ENCODE measurements at regions not wholly inside any gene's neighbourhood (a gene's known extent, or its start where the extent isn't known, plus 50 kb on each side); places are given as distances from the start of the nearest gene placed in this dataset.

DNA sequence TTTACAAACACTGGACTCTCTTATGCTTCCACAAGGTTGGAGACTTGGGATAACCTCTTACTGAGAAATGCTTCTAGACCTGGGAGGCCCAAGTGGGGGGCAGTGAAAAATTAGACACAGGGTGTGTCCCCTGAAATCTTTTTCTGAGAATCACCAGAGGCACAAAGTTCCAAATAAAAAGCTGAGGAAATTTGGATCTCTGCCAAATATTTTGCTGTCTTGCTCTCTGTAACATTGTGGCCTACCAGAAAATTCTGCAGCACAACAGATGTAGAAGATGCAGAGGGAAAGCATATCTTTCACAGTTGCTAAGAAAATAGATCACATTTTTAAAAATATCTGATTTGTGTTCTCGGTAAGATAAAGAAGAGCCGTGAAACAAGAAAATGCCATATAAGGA is 849.4 kb downstream of the CCSER2 start:
- no peak overlapping the region for H3K4me3 ChIP-seq (replicated peaks; ENCODE audit: low read depth, low read length)
- no peak for TF ChIP-seq CTCF (IDR thresholded peaks at IDR 0.05; ENCODE audit: low read depth, low read length, missing control alignments)
- DNase-seq (ENCODE audit: extremely low read depth, low read depth) = no peak

GRCh38 chr10:85187047-85187446 is 858.7 kb downstream of the CCSER2 start:
- no peak for TF ChIP-seq CTCF (IDR thresholded peaks at IDR 0.05; ENCODE audit: low read depth, low read length, missing control alignments)
- no peak overlapping the region for H3K4me3 ChIP-seq (replicated peaks; ENCODE audit: low read depth, low read length)
- DNase-seq (ENCODE audit: extremely low read depth, low read depth) = no peak

DNA sequence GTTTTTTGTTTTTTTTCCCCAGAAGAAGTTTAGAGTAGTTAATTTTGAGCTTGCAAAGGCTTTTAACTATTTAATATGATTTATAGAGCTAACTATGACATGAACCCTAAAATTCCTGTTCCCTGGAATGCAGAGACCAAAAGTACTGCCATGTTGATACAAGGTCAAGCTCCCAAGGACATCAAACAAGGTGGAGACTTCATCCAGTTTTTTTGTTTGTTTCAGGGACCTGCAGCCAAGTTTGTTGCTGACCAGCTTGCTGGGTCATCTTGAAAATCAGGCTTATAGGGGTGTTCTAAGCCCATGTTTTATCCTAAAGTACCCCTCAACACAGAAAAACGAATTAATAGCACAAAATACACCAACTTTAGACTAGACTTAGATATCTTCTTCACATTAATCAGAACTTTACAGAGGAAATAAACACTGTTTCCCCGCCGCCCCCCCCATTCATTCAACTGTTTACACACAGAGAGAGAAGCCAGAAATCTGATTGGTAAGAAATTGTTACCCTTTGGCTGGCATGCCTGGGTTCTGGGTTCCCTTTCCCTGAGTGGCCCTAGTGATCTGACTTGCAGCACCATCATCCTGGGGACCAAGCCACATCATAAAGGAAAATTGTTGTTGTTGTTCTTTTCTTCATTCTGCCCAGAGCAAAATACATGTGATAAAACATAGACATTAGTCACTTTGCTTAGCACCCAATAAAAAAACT is 860.5 kb downstream of the CCSER2 start:
- no peak overlapping the region for H3K4me3 ChIP-seq (replicated peaks; ENCODE audit: low read depth, low read length)
- TF ChIP-seq CTCF (IDR thresholded peaks at IDR 0.05; ENCODE audit: low read depth, low read length, missing control alignments) = no peak
- no peak for DNase-seq (ENCODE audit: extremely low read depth, low read depth)

GRCh38 chr10:85193796-85194195 is 865.4 kb downstream of the CCSER2 start:
- no peak for DNase-seq (ENCODE audit: extremely low read depth, low read depth)
- H3K4me3 ChIP-seq (replicated peaks; ENCODE audit: low read depth, low read length) = no peak overlapping the region
- TF ChIP-seq CTCF (IDR thresholded peaks at IDR 0.05; ENCODE audit: low read depth, low read length, missing control alignments) = no peak

DNA sequence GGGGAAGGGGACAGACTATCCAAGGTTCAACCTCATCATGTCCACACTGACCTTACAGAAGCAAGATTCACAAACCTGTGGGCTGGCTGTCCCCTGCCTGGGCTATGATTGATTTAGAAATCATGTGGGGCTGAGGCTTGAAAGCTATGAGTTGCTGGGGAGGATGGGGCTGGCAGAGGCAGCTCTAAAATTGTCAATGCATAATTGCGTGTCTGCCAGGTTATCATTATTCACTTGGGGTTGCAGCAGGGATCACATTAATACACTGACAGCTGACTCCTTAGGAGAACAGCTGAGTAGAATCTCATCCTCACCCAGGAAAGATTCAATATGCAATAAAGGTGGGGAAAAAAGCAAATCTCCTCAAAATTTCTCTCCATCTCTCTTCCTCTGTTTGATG is 866.3 kb downstream of the CCSER2 start:
- no peak for TF ChIP-seq CTCF (IDR thresholded peaks at IDR 0.05; ENCODE audit: low read depth, low read length, missing control alignments)

GRCh38 chr10:85195596-85195995 is 867.2 kb downstream of the CCSER2 start:
- no peak for TF ChIP-seq CTCF (IDR thresholded peaks at IDR 0.05; ENCODE audit: low read depth, low read length, missing control alignments)
- no peak for DNase-seq (ENCODE audit: extremely low read depth, low read depth)
- H3K4me3 ChIP-seq (replicated peaks; ENCODE audit: low read depth, low read length) = no peak overlapping the region

More for the DNA sequence above, 866.3 kb downstream of the CCSER2 start:
- H3K4me3 ChIP-seq (replicated peaks; ENCODE audit: low read depth, low read length) = no peak overlapping the region
- no peak for DNase-seq (ENCODE audit: extremely low read depth, low read depth)

DNA sequence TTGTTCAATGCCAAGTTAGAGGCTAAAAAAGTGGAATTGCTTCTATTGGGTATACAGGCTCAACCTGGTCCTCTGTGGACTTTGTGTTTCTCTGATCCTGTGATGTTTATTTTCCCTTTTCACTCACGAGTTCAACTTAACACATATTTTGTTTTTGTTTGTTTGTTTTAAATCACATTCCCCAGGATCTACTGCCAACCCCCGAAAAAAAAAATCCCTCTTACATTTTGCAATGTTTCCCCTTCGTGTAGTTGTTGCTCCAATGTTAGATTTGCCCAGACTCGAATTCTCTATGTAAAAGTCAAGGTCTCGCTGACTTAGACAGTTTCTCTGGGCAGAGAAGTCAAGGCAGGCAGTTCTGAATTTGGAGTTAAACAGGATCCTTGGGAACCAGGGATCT is 876.4 kb downstream of the CCSER2 start:
- no peak for DNase-seq (ENCODE audit: extremely low read depth, low read depth)
- H3K4me3 ChIP-seq (replicated peaks; ENCODE audit: low read depth, low read length) = no peak overlapping the region
- TF ChIP-seq CTCF (IDR thresholded peaks at IDR 0.05; ENCODE audit: low read depth, low read length, missing control alignments) = no peak

All from HFF-Myc (cell line).